Naive thymus-derived CD8-positive, alpha-beta T cell (primary cell): ENCODE measurements at regions not wholly inside any gene's neighbourhood (a gene's known extent, or its start where the extent isn't known, plus 50 kb on each side); places are given as distances from the start of the nearest gene placed in this dataset.
"Not testable (repeated sequence)": the region's sequence is repeated elsewhere in the genome, so short reads cannot be mapped to it uniquely, and the experiment has no call there.

Source experiments
- ATAC-seq, 2 donors: fragments of 150-1000 bp; cut with Tn5 transposase in 1 of 2; sonication (Bioruptor Pico), chemical (Tn5 transposase) in 1 of 2; 1 replicate in 1 of 2; 2 replicates in 1 of 2; pipeline ENCODE4 v1.10.0; 2021; ENCODE audit warnings: mild to moderate bottlenecking in 2 of 2, moderate library complexity in 2 of 2
- POLR2A ChIA-PET: fragments of 350-600 bp; sonication (Branson Sonifier 250); formaldehyde crosslinking; loops from one replicate; lab custom pipeline; 2021; ENCODE audit warnings: antibody characterized with exemption; lab: Charles Lee
- DNase-seq, 10 donors: peaks; one replicate each; pipeline versions ENCODE4 v3.0.0 to v3.0.0-alpha.2; 2020 to 2022
- H3K27ac Mint-ChIP-seq, 10 donors: one replicate each; pipeline ENCODE4 v1.8.0; 2020 to 2022; ENCODE audit warnings: mild to moderate bottlenecking in 10 of 10, mixed read lengths in 10 of 10, moderate library complexity in 4 of 10, inconsistent platforms in 1 of 10
- H3K27me3 Mint-ChIP-seq, 5 donors: one replicate each; pipeline ENCODE4 v1.8.0; 2021 to 2022; ENCODE audit warnings: mixed read lengths in 5 of 5
- H3K36me3 Mint-ChIP-seq, 3 donors: one replicate each; pipeline ENCODE4 v1.8.0; 2020 to 2022; ENCODE audit warnings: mixed read lengths in 3 of 3, mild to moderate bottlenecking in 2 of 3, inconsistent platforms in 1 of 3
- H3K4me1 Mint-ChIP-seq, 4 donors: one replicate each; pipeline ENCODE4 v1.8.0; 2021 to 2022; ENCODE audit warnings: mixed read lengths in 4 of 4
- H3K4me3 Mint-ChIP-seq, 10 donors: one replicate each; pipeline ENCODE4 v1.8.0; 2020 to 2022; ENCODE audit warnings: mild to moderate bottlenecking in 10 of 10, mixed read lengths in 10 of 10, moderate library complexity in 6 of 10, inconsistent platforms in 1 of 10
- H3K9me3 Mint-ChIP-seq, 9 donors: one replicate each; pipeline ENCODE4 v1.8.0; 2020 to 2022; ENCODE audit warnings: mixed read lengths in 9 of 9, mild to moderate bottlenecking in 3 of 9, inconsistent platforms in 1 of 9, moderate library complexity in 1 of 9

DNA sequence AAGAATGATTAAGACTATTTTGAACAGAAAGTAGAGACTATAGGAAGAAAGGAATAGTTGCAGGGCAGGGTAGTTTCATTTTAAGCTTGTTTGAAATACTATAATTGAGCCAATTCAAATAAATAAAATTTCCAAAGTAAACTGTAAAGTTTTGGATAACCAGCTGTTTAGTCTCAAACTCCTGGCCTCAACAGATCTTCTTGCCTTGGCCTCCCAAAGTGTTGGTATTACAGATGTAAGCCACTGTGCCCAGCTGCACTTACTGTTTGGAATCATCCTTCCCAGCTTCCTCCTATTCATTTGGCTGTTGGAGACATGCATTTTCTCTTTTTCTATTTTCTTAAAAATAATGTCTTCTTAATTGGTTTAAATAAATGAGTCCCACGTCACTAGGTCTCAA is 231.0 kb downstream of the NNT start:
- H3K9me3 Mint-ChIP-seq: peaks cover 0 to 14% (median 8%) of the 10 kb centered on the region in 9 donors
- no peak for ATAC-seq
- H3K27ac Mint-ChIP-seq: no peak overlapping the region
- H3K4me1 Mint-ChIP-seq: no peaks in the 10 kb centered on the region
- peaks cover 0 to 14% (median 0%) of the 10 kb centered on the region in 5 donors for H3K27me3 Mint-ChIP-seq
- peaks cover 0 to 13% (median 0%) of the 10 kb centered on the region in 3 donors for H3K36me3 Mint-ChIP-seq
- no peak overlapping the region for H3K4me3 Mint-ChIP-seq
- no peak for DNase-seq
- POLR2A ChIA-PET: no interaction called here

- POLR2A ChIA-PET, ATAC-seq, DNase-seq, H3K4me1 Mint-ChIP-seq, H3K27ac Mint-ChIP-seq, H3K27me3 Mint-ChIP-seq, H3K4me3 Mint-ChIP-seq: not testable (repeated sequence)
- Mint-ChIP-seq H3K9me3 (peaks cover 0 to 38% (median 25%) of the 10 kb centered on the region in 9 donors), H3K36me3 (peaks cover 0 to 20% (median 0%) of the 10 kb centered on the region in 3 donors)
Observed at GRCh38 chr5:43824325-43824964, 221.5 kb downstream of the NNT start.

GRCh38 chr5:43818394-43818793 is 215.4 kb downstream of the NNT start:
- H3K4me3 Mint-ChIP-seq, POLR2A ChIA-PET, H3K4me1 Mint-ChIP-seq, DNase-seq, H3K27me3 Mint-ChIP-seq, H3K27ac Mint-ChIP-seq, ATAC-seq: not testable (repeated sequence)
- Mint-ChIP-seq H3K36me3 (peaks cover 0 to 14% (median 3%) of the 10 kb centered on the region in 3 donors), H3K9me3 (peaks cover 11 to 38% (median 24%) of the 10 kb centered on the region in 9 donors)

GRCh38 chr5:43815497-43815896 is 212.5 kb downstream of the NNT start:
- ATAC-seq (no peak), DNase-seq (no peak)
- H3K27me3 Mint-ChIP-seq: peaks cover 0 to 13% (median 0%) of the 10 kb centered on the region in 5 donors
- POLR2A ChIA-PET: no interaction called here
- H3K27ac Mint-ChIP-seq: no peak overlapping the region
- H3K36me3 Mint-ChIP-seq: peaks cover 0 to 27% (median 3%) of the 10 kb centered on the region in 3 donors
- H3K4me3 Mint-ChIP-seq: no peak overlapping the region
- H3K4me1 Mint-ChIP-seq: no peaks in the 10 kb centered on the region
- peaks cover 9 to 45% (median 32%) of the 10 kb centered on the region in 9 donors for H3K9me3 Mint-ChIP-seq

- DNase-seq: no peak
- Mint-ChIP-seq H3K27ac (no peak overlapping the region), H3K27me3 (no peaks in the 10 kb centered on the region), H3K4me1 (no peaks in the 10 kb centered on the region), H3K4me3 (no peak overlapping the region), H3K9me3 (peaks cover 0 to 5% (median 0%) of the 10 kb centered on the region in 9 donors), H3K36me3 (no peaks in the 10 kb centered on the region)
- no peak for ATAC-seq
- POLR2A ChIA-PET: no interaction called here
Observed at GRCh38 chr5:43804723-43805122, 201.7 kb downstream of the NNT start.

DNA sequence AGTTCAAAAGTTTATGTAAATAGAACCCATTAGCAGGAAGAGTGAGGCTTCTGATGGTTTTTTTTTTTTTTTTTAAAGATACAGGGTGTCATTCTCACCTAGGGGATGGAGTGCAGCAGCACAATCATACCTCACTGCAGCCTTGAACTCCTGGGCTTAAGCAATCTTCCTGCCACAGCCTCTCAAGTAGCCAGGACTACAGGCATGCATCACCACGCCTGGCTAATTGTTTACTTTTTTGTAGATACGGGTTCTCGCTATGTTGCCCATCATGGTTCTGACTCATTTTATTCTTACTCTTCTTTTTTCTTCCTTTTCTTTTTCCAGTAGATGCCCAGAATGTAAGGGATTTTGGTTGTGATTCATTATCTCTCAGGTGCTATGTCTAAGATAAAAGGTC is 201.1 kb downstream of the NNT start:
- Mint-ChIP-seq H3K36me3 (no peaks in the 10 kb centered on the region), H3K9me3 (peaks cover 0 to 4% (median 0%) of the 10 kb centered on the region in 9 donors), H3K4me3 (no peak overlapping the region), H3K27me3 (no peaks in the 10 kb centered on the region), H3K27ac (no peak overlapping the region), H3K4me1 (no peaks in the 10 kb centered on the region)
- no peak for DNase-seq
- POLR2A ChIA-PET: no interaction called here
- no peak for ATAC-seq

- H3K4me3 Mint-ChIP-seq: no peak overlapping the region
- no peak overlapping the region for H3K27ac Mint-ChIP-seq
- peaks cover 0 to 4% (median under 1%) of the 10 kb centered on the region in 9 donors for H3K9me3 Mint-ChIP-seq
- DNase-seq (no peak), ATAC-seq (no peak)
- no peaks in the 10 kb centered on the region for H3K36me3 Mint-ChIP-seq
- no peaks in the 10 kb centered on the region for H3K27me3 Mint-ChIP-seq
- POLR2A ChIA-PET: no interaction called here
- no peaks in the 10 kb centered on the region for H3K4me1 Mint-ChIP-seq
Observed at GRCh38 chr5:43802651-43803050, 199.7 kb downstream of the NNT start.

DNA sequence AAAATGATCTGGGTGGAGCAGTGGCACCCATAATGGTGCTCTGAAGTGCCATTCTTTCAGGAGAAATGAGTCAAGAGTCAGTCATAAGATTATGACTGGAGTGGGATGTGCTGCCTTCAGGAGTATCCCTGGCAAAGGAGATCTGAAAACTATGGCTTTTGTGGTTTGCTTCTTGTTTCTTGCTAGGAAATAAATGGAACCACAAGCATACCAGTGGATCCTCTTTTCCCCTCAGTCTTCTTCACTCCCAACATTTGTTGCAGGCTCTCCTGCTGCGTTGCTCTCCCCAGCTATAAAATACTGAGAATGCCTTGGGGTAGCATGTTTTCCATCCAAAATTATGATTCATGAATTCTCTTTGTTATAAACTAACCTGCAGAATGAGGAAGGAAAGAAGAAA is 199.1 kb downstream of the NNT start:
- ATAC-seq: no peak
- Mint-ChIP-seq H3K27me3 (no peaks in the 10 kb centered on the region), H3K4me1 (no peaks in the 10 kb centered on the region), H3K27ac (no peak overlapping the region), H3K36me3 (no peaks in the 10 kb centered on the region), H3K9me3 (peaks cover 0 to 4% (median 0%) of the 10 kb centered on the region in 9 donors), H3K4me3 (no peak overlapping the region)
- POLR2A ChIA-PET: no interaction called here
- no peak for DNase-seq

DNA sequence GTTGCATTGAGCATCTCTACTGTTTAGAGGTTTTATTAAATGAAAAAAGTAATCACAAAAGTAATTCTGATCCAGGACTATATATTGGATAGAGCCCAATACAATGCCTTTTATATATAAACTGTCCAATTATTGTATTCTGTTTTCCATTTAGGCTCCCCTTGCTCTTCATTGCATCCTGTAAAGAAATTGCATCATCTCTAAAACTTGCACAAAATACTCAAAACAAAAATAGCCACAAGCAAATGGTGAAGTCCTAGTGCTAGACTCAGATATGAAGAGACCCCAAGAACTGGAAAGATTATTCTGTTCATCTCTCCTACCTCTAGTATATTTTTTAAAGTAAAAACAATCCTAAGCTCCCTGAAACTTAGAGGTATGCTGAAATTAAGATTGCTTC is 195.8 kb downstream of the NNT start:
- no peaks in the 10 kb centered on the region for H3K36me3 Mint-ChIP-seq
- no peak overlapping the region for H3K4me3 Mint-ChIP-seq
- no peaks in the 10 kb centered on the region for H3K27me3 Mint-ChIP-seq
- DNase-seq: no peak
- no peak overlapping the region for H3K27ac Mint-ChIP-seq
- ATAC-seq: no peak
- H3K4me1 Mint-ChIP-seq: no peaks in the 10 kb centered on the region
- POLR2A ChIA-PET: no interaction called here
- peaks cover 0 to 16% (median 6%) of the 10 kb centered on the region in 9 donors for H3K9me3 Mint-ChIP-seq

- H3K4me3 Mint-ChIP-seq, DNase-seq, H3K27ac Mint-ChIP-seq, ATAC-seq, POLR2A ChIA-PET, H3K36me3 Mint-ChIP-seq, H3K4me1 Mint-ChIP-seq: not testable (repeated sequence)
- H3K27me3 Mint-ChIP-seq: peaks cover 0 to 13% (median 0%) of the 10 kb centered on the region in 5 donors
- peaks cover 4 to 25% (median 12%) of the 10 kb centered on the region in 9 donors for H3K9me3 Mint-ChIP-seq
Observed at GRCh38 chr5:43791880-43792279, 188.9 kb downstream of the NNT start.

- DNase-seq (no peak), ATAC-seq (no peak)
- Mint-ChIP-seq H3K4me1 (no peaks in the 10 kb centered on the region), H3K27me3 (peaks cover 0 to 16% (median 2%) of the 10 kb centered on the region in 5 donors), H3K4me3 (no peak overlapping the region), H3K36me3 (peaks cover 0 to 4% (median 0%) of the 10 kb centered on the region in 3 donors), H3K27ac (no peak overlapping the region), H3K9me3 (peaks cover 0 to 17% (median 8%) of the 10 kb centered on the region in 9 donors)
- POLR2A ChIA-PET: no interaction called here
Observed at GRCh38 chr5:43785198-43785597, 182.2 kb downstream of the NNT start.

GRCh38 chr5:43780586-43780985 is 177.6 kb downstream of the NNT start:
- no peak overlapping the region for H3K4me3 Mint-ChIP-seq
- H3K27ac Mint-ChIP-seq: no peak overlapping the region
- no peak for ATAC-seq
- H3K9me3 Mint-ChIP-seq: peaks cover 0 to 4% (median 0%) of the 10 kb centered on the region in 9 donors
- no peak for DNase-seq
- no peaks in the 10 kb centered on the region for H3K36me3 Mint-ChIP-seq
- peaks cover 0 to 13% (median 5%) of the 10 kb centered on the region in 5 donors for H3K27me3 Mint-ChIP-seq
- POLR2A ChIA-PET: no interaction called here
- H3K4me1 Mint-ChIP-seq: no peaks in the 10 kb centered on the region

GRCh38 chr5:43774881-43775399 is 172.0 kb downstream of the NNT start:
- no peak for ATAC-seq
- Mint-ChIP-seq H3K27me3 (peaks cover 0 to 13% (median 2%) of the 10 kb centered on the region in 5 donors), H3K9me3 (peaks cover 0 to 4% (median 0%) of the 10 kb centered on the region in 9 donors), H3K27ac (no peak overlapping the region), H3K4me3 (no peak overlapping the region), H3K4me1 (peaks cover 0 to 4% (median 0%) of the 10 kb centered on the region in 4 donors), H3K36me3 (no peaks in the 10 kb centered on the region)
- POLR2A ChIA-PET: no interaction called here
- no peak for DNase-seq
